ENCODE measurements at regions not wholly inside any gene's neighbourhood (a gene's known extent, or its start where the extent isn't known, plus 50 kb on each side); places are given as distances from the start of the nearest gene placed in this dataset.

GRCh38 chr14:101110729-101111619, 207.5 kb upstream of the RTL1 start:
- DNase-seq = no peak

- no peak for DNase-seq
Measured at GRCh38 chr14:101111620-101112290, 208.2 kb upstream of the RTL1 start.

- DNase-seq = no peak
Measured at GRCh38 chr14:101112351-101113107, 209.0 kb upstream of the RTL1 start.

DNA sequence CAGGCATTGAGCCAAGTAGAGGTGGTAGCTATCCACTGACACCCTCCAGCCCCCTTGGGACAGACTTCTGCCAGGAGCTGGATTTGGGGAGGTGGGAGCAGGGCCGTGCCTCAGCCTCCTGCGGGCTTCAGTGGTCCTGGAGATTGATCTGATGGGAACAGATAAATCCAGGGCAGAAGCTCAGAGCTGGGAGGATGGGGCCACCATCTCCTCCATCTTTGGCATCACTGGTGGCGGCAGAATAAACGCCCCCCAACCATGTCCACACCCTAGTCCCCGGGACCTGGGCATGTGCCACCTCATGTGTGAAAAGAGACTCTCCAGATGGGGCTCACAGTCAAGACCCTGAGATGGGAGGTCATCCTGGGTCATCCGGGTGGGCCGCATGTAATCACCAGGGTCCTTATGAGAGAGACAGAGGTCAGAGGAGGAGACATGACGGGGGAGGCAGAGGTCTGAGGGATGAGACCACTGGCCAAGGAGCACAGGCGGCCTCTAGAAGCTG, 209.6 kb upstream of the RTL1 start:
- no peak for DNase-seq

DNA sequence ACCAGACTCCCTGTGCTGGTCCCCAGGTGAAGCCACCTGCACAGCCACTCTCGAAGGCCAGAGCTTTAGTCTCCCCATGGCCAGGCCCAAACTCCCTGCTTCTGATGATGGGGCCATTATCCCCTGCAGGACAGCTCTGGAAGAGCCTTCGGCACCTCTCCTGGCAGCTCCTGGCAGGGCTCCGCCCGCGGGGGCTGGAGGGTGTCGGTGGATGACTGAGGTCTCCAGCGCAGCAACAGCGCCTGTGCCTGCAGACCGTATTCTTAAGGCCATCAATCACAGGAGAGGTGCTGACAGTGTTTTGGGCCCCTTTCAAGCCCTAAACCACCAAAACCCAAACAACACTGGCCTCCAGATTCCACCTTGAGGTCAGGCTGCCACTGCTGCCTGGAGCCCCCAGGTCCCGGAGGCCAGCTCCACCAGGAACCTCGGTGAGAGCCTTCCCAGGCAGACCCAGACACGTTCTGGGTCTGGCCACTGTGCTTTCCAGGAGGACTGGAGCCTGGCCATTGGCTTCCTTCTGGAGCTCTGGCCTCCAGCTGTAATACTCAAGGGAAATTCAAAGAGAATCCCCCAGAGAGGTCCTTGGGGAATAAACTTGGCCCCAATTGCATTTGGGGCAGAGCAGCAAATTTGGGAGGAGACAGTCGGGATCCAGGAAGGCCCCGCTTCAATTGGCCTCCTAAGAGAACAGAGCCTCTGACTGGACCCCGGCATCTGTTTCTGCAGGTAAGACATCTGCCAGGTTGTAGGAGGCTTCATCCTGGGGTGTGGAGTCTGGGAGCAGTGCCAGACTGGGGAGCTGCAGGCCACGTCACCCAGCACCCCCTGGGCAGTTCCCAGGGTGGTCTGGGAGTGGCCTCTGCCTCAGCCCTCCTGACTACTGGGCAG, 210.6 kb upstream of the RTL1 start:
- no peak for DNase-seq

DNA sequence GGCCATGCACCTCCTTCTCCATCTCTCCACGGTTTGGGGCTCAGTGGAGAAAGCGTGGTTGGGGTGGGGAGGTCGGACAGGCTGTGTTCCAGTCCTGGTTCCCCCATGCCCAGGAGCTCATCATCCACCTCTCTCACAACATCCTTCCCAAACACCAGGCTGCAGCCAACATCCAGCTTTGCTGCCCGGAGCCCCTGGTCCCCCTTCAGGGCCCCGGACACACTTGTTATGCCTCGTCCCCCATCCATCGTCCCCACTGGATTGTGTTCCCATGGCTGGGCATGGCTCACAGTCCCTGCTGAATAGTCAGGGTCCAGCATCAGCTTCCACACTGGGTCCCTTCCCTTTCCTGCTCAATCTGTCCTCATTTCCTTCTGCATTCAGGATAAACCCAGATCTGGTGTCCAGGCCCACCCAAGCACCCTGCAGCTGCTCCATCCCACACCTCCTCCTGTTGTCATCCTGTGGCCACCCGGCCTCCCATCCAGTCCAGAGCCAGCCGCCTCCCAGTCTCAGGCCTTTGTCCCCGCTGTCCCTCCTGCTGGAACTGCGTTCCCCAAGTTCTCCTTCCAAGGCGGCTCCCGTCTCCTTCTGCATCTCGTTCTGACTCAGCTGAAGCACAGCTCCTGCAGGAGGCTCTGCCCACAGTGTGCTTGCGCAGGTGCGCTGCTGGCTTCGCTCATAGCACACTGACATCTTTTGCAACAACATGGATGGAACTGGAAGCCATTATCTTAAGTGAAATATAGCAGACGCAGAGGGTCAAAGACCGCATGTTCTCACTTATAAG, 211.4 kb upstream of the RTL1 start:
- no peak for DNase-seq

- DNase-seq = no peak
Measured at GRCh38 chr14:101115652-101116051, 212.1 kb upstream of the RTL1 start.

DNA sequence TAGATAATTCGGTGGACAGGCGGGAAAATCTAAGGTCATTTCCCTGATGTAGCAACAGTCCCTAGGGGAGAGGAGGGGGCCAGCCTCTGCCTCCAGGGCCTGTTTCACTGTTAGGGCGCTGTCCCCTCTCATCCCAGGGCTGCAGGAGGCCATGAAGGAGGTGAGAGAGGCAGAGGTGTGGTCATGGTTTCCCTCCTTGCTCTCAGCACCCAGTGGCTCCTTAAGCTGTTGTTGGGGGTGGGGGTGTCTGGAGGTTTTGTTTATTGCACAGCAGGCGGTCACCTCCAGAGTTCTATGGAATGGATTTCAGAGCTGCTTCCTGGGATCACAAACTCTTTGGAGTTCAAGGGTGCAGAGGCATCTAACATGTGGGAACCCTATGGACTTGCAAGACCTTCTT, 212.5 kb upstream of the RTL1 start:
- no peak for DNase-seq

DNA sequence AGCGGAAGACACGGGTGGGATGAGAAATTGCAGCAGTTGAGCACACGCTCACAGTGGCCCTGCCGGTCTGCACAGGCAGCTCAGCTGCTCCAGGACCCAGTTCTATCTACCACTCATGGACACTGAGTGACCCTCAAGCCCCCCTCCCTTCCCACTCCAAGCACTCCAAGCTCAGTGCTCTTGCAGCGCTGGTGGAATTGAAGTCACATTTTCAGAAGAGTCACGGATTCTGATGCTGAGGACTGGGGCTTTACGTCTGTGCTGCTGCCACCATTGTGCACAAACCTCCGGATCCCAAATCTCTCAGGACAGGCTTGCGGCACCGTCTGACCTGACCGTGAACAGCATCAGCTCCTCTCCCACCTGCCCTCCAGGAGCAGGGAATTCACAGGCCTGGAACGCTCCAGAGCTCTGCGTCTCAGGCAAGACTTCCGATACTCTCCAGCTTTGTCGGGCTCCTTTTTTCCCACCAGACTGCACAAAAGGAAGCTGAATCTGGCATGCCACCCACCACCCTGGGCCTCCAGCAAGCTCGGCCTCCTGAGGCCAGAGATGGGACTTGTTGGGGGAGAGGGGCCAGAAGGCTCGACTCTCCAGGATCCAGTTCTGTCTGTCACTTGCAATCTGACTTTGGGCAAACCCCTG, 213.1 kb upstream of the RTL1 start:
- DNase-seq = no peak

DNA sequence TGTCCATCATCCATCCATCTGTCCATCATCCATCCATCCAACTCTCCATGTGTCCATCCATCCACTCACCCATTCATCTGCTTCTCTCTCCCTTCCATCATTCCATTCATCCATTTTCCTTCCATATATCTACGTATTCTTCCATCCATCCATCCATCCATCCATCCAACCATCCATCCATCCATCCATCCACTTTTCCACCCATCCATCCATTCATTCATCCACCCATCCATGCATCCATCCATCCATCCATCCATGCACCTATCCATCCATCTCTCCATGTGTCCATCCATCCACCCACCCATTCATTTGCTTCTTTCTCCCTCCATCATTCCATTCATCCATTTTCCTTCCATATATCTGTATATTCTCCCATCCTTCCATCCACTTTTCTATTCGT, 214.0 kb upstream of the RTL1 start:
- no peak for DNase-seq

DNA sequence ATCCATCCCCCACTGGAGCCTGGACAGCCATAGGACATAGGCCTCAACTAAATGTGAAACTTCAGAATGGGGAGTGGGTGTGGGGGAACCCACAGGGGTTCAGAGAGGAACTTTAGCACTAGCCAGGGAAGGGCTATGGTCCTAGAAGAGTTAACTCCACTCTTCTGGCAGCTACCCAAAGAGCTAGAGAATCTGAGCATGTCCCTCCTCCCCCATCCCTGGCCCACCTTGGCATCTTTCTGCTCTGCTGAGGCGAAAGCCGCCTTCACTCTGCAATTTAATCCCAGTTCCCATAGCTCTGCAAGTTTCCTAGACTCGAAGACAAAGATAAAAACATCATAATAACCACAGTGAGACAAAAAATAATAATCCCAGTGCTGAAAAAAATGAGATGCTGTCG, 214.7 kb upstream of the RTL1 start:
- DNase-seq = no peak

DNA sequence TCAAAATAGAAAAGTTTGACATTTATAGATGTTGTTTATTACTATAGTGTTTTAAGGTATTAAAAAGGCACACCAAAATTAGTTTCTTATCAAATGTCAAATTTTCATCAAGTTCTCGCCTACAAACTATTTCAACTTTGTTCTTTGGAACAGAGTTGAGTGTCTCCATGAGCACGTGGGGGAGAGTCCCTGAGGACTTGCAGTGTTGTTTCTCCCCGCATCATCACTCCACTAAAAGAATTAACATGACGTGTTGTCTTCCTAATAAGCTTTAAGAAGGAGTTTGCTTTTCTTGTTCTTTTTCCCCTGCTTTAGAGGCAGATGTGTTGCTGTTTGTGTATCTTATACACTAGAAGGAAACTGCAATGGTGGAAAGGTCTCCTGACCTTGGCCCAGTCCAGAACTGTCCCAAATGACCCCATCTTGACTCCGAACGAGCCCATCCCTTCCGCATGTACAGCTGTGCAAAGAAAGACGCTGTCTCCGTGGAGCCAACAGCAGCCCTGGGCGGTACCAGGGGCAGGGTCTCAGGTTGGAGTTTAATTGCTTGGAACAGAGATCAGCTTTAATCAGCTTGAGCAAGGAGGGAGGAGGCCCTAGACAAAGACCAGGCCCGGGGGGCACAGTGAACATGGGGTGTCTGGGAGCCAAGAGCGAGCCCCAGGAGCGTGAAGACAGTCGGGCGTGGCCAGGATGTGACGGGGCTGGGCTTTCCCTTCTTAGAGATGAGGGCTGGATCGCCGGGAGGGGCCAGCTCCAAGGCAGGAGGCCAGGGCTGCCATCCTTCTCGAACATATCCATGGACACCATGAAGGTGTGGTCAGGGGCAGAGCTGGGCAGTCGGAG, 215.4 kb upstream of the RTL1 start:
- DNase-seq = no peak

- no peak for DNase-seq
Measured at GRCh38 chr14:101119830-101120571, 216.5 kb upstream of the RTL1 start.

DNA sequence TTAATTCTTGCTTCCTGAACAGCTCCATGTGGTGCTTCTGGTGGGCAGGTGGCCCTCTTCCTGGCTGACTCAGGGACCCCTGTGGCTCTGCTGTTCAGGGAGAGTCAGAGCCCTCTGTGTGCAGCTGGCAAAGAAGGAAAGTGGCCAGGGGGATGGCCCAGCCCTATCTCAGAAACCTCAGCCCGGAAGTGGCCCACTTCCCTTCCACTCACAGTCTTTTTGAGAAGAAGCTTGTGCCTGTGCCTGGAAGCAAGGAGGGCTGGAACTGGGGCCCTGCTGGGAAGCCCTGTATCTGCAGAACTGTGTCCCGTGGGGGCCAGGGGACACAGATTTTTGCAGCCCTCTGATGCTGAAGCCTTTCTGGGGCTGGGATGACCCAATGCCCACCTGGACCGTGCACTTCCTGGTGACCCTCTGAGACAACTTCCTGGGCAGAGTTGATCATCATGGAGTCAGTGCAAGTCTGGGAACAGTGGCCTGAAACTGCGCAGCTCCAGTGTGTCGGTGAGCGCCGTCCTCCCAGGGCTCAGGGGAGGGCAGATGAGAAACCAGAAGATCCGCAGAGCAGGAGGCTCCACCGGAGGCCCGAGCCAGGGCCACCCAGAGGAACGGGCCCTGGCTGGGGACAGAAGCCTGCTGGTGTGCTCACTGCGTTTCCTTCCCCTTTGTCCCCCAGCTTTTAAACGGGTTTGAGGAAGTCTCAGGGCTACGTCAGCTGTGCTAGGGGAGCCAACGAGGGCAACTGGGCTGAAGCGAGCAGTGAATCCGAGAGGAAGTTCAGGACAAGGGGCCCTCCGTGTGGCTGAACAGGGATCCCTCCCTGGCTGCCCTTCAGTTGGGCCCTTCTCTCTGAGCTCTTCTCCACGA, 217.4 kb upstream of the RTL1 start:
- no peak for DNase-seq

DNA sequence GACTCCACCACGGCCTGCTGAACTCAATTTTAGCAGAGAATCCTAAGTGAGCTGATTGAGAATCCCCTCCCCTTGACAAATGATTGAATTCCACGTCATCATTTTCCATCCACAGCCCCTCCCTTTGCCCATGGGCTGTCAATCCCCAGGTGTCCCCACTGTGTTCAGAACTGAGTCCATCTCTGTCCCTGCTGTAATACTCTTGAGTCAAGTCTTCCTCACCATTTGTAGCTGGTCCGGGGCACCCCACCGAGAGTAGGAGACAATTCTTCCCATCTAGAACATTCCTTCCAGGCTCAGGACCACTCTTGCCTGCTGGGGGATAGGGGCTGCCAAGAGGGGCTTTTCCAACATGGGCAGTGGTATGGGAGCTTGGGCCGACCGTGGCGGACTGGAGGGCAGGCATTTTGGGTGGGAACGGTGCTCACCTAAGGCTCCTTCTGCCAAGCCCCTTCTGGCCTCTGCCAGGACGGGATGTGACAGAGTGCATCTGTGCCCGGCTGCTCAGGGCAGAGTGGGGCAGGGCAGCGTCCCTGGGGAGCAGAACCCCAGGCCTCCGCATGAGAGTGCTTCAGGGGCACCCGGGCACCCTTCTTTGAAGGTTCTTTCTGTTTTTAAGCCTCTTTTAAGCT, 218.1 kb upstream of the RTL1 start:
- DNase-seq = no peak

DNA sequence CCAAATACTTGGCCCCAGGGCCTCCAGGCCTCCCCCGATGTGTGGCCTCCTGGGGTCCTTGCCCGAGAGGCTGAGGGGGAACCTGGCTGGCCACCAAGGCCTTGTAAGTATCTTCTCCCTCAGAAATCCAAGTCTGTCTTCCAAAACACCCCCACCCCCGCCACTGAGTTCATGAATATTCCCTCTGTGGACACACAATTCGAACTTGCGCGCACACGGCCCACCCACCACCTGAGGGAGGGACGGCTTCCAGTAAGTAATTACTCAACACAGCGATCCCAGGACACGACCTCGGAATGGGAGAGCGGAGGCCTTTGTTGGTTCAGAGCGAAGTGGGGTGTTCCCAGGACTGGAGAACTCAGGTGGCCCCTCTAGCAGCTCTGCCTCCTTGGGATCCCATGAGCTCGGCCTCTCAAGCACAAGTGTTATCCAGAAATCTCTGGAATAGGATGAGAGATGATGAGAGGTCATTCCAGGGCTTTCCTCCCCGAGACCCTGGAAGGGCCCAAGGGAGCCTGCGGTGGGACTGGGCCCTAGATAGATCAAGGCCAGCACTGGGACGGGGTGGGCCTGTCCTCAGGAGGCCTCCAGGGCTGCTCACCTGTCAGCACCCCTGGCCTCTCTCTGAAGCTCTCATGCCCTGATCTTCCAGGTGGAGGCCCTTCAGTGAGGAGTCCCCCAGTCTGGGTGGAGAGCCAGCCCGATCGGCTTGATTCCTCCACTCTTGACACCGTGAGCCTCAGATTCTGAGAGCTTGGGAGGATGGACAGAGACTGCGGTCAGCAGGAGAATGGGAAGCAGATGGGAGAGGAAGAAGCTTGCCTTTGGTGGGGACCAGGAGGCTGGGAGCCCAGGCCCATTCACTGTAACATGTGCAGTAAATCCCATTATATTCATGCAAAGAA, 219.0 kb upstream of the RTL1 start:
- DNase-seq = no peak
